Nephron (organoid): ENCODE measurements at regions not wholly inside any gene's neighbourhood (a gene's known extent, or its start where the extent isn't known, plus 50 kb on each side); places are given as distances from the start of the nearest gene placed in this dataset.

Experiments used
- H3K27ac Mint-ChIP-seq, 3 experiments: 2 replicates each; pipeline ENCODE4 v1.8.0; 2020; ENCODE audit warnings: mixed read lengths in 3 of 3, mild to moderate bottlenecking in 2 of 3, moderate library complexity in 1 of 3
- H3K27me3 Mint-ChIP-seq: 2 replicates; pipeline ENCODE4 v1.8.0; 2021; ENCODE audit warnings: low read depth, mild to moderate bottlenecking, moderate library complexity, mixed read lengths
- H3K36me3 Mint-ChIP-seq: 2 replicates; pipeline ENCODE4 v1.8.0; 2020; ENCODE audit warnings: low read depth, mixed read lengths
- H3K4me1 Mint-ChIP-seq: 2 replicates; pipeline ENCODE4 v1.8.0; 2020; ENCODE audit warnings: mixed read lengths
- H3K4me3 Mint-ChIP-seq, 3 experiments: 2 replicates each; pipeline ENCODE4 v1.8.0; 2020; ENCODE audit warnings: mild to moderate bottlenecking in 3 of 3, mixed read lengths in 3 of 3, moderate library complexity in 2 of 3
- H3K9me3 Mint-ChIP-seq: 2 replicates; pipeline ENCODE4 v1.8.0; 2020; ENCODE audit warnings: mixed read lengths
- TF ChIP-seq, protein P1 (sequence below), 3 experiments: fragments of 200-600 bp; sonication (generic); IDR thresholded peaks; one replicate each; pipeline ENCODE4 v1.5.0; 2021; ENCODE audit warnings: antibody characterized with exemption in 3 of 3; ENCODE audit not compliant: unreplicated experiment in 3 of 3

DNA sequence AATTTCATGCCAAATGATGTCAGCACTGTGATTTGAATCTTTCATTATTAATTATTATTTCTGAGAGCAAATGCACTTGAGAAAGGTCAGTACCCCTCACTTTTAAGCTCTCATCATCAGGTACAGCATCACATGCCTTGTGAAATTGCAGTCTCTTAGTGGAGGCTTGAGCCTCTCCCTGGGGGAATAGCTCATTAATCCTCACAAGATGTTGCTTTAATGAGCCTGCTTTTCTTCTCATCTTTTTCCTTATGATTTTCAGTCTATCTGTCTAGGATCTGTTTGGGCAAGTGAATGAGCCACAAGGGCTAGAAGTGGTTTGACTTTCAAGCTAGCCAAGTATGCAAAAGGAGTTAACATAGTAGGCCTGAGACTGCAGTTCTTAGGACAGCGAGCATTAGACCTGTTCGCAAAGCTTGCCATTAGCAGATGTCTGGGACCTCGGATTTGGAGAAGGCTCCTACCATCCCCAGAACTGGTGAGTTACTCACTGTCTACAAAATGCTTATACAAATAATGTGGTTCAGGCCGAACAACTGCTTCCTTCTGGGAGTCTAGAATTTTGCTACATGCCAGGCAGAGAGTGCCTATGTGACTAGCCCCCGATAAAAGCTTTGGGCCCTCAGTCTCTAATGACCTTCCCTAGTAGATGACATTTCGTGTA is 174.5 kb downstream of the IL15 start:
- Mint-ChIP-seq H3K27me3 (no peaks in the 10 kb centered on the region), H3K4me1 (no peaks in the 10 kb centered on the region), H3K9me3 (peaks cover 3% of the 10 kb centered on the region), H3K4me3 (no peak overlapping the region), H3K36me3 (no peaks in the 10 kb centered on the region), H3K27ac (no peak overlapping the region)
- TF ChIP-seq, protein P1, sequence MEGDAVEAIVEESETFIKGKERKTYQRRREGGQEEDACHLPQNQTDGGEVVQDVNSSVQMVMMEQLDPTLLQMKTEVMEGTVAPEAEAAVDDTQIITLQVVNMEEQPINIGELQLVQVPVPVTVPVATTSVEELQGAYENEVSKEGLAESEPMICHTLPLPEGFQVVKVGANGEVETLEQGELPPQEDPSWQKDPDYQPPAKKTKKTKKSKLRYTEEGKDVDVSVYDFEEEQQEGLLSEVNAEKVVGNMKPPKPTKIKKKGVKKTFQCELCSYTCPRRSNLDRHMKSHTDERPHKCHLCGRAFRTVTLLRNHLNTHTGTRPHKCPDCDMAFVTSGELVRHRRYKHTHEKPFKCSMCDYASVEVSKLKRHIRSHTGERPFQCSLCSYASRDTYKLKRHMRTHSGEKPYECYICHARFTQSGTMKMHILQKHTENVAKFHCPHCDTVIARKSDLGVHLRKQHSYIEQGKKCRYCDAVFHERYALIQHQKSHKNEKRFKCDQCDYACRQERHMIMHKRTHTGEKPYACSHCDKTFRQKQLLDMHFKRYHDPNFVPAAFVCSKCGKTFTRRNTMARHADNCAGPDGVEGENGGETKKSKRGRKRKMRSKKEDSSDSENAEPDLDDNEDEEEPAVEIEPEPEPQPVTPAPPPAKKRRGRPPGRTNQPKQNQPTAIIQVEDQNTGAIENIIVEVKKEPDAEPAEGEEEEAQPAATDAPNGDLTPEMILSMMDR (IDR thresholded peaks at IDR 0.05; ENCODE audit: unreplicated experiment in 3 of 3), result no peak

DNA sequence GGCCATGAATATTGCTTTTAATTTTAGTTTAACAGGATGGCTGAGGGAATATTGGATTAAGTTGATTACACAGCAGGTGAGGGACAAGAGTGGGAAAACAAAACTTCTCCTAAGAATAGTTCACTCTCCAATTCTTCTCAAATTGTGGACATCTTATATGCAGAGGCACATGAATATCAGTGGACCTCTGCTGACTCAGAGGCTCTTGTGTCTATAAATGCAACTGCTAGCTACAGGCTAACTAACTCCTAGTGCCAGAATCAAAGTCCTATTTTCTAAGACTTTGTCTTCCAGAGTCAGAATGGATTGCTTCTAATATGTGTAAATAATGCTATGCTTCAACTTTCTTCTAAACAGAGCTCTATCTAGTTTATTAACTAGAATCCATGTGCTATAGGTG is 175.8 kb downstream of the IL15 start:
- TF ChIP-seq, protein P1 (IDR thresholded peaks at IDR 0.05; ENCODE audit: unreplicated experiment in 3 of 3), result no peak
- H3K27ac Mint-ChIP-seq, result no peak overlapping the region
- H3K4me3 Mint-ChIP-seq, result no peak overlapping the region
- peaks cover 7% of the 10 kb centered on the region for H3K9me3 Mint-ChIP-seq
- no peaks in the 10 kb centered on the region for H3K4me1 Mint-ChIP-seq
- no peaks in the 10 kb centered on the region for H3K36me3 Mint-ChIP-seq
- H3K27me3 Mint-ChIP-seq, result no peaks in the 10 kb centered on the region

DNA sequence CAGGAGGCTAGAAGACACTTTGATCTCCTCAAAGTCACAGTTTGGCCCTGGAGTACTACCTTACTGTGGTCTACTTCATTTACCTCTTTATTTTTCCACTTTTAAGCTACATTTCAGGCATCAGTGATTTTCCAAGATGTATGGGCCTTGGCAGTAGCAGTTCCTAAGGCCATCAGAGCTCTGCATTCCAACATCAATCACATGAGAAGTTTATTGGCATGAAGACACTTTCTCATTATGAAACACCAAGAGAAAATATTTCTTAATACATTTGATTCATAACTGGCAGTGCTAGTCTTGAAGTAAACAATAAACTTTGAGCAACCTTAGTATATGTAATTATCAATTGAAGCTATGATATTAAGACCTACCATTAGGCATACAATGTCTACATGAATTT is 178.1 kb downstream of the IL15 start:
- Mint-ChIP-seq H3K4me3 (no peak overlapping the region), H3K4me1 (no peaks in the 10 kb centered on the region), H3K27me3 (peaks cover 4% of the 10 kb centered on the region), H3K27ac (no peak overlapping the region), H3K9me3 (peaks cover 7% of the 10 kb centered on the region), H3K36me3 (no peaks in the 10 kb centered on the region)
- TF ChIP-seq, protein P1 (IDR thresholded peaks at IDR 0.05; ENCODE audit: unreplicated experiment in 3 of 3), result no peak

DNA sequence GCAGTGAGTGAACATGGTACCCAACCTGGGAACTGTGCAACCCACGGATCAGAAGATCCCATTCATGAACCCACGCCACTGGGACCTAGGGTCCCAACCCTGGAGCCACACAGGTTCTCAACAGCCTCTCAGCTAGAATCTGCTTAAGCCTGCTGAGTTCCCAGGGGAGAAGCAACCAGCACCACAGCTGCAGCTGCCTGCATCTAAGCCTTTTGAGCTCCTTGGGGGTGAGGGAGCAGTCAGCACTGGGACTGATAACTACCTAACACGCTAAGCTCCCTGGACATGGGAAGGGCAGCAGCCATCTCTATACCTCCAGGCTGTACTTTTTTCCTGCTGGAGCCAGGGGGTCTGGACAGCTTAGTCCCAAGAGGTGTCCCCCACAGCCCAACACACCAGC is 179.3 kb downstream of the IL15 start:
- TF ChIP-seq, protein P1 (IDR thresholded peaks at IDR 0.05; ENCODE audit: unreplicated experiment in 3 of 3), result no peak
- Mint-ChIP-seq H3K27ac (no peak overlapping the region), H3K4me1 (no peaks in the 10 kb centered on the region), H3K27me3 (peaks cover 4% of the 10 kb centered on the region), H3K4me3 (no peak overlapping the region), H3K9me3 (peaks cover 7% of the 10 kb centered on the region), H3K36me3 (no peaks in the 10 kb centered on the region)

DNA sequence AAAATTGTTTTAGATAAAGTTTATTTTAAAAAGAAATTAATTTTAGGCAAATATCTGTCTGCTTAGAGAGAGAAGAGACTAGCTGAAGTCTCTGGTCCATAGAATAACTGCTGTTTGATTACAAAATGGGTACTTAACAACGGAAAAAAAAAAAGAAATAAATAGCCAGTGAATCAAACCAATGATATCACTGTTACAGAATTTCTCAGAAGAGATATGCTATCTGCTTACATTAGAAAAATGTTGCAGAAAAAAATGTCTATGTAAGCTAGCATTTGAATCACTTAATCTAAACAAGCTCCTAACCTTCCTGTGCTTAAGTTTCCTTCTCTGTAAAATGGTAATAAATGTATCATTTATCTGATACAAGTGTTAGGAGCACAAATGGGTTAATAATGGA is 189.9 kb downstream of the IL15 start:
- Mint-ChIP-seq H3K4me3 (no peak overlapping the region), H3K4me1 (no peaks in the 10 kb centered on the region), H3K27ac (no peak overlapping the region), H3K36me3 (no peaks in the 10 kb centered on the region), H3K27me3 (no peaks in the 10 kb centered on the region), H3K9me3 (no peaks in the 10 kb centered on the region)
- TF ChIP-seq, protein P1 (IDR thresholded peaks at IDR 0.05; ENCODE audit: unreplicated experiment in 3 of 3), result no peak

DNA sequence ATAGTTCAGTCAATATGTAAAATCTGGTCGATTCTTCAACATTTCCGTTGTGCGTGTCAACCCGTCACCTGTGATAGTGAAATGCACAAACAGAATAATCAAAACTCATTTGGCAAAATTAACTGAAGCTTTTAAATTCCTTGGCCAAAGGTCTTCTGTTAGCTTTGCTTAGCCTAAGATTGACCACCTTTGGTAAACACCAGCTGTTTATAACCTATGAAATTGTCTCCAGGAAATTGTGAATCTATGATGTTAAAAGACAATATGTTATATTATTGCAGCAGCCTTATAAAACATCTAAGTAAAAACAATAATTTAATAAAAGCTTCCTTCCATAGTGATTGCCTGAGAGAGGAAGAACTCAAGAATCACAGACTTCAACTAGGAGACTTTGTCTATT is 196.8 kb downstream of the IL15 start:
- no peaks in the 10 kb centered on the region for H3K4me1 Mint-ChIP-seq
- no peaks in the 10 kb centered on the region for H3K27me3 Mint-ChIP-seq
- TF ChIP-seq, protein P1 (IDR thresholded peaks at IDR 0.05; ENCODE audit: unreplicated experiment in 3 of 3), result no peak

More for the DNA sequence above, 196.8 kb downstream of the IL15 start:
- Mint-ChIP-seq H3K36me3 (no peaks in the 10 kb centered on the region), H3K9me3 (peaks cover 10% of the 10 kb centered on the region), H3K4me3 (no peak overlapping the region), H3K27ac (no peak overlapping the region)
